Uterus (tissue), 2 donors: ENCODE measurements at regions not wholly inside any gene's neighbourhood (a gene's known extent, or its start where the extent isn't known, plus 50 kb on each side); places are given as distances from the start of the nearest gene placed in this dataset.
"Not testable (repeated sequence)": the region's sequence is repeated elsewhere in the genome, so short reads cannot be mapped to it uniquely, and the experiment has no call there.

Experiments
- POLR2A ChIP-seq, 2 donors: fragments of 450-650 bp; IDR thresholded peaks; one replicate each; pipeline ENCODE4 v1.6.1; 2016; ENCODE audit warnings: antibody characterized with exemption in 2 of 2, mild to moderate bottlenecking in 1 of 2, moderate library complexity in 1 of 2
- TF ChIP-seq, protein P1 (sequence below), 4 experiments: fragments of 200-600 bp in 2 of 4; fragments of 450-650 bp in 2 of 4; sonication (generic) in 2 of 4; IDR thresholded peaks; one replicate each; pipeline ENCODE4 v1.5.1; 2016 to 2019; ENCODE audit warnings: antibody characterized with exemption in 4 of 4, mild to moderate bottlenecking in 2 of 4, moderate library complexity in 1 of 4

DNA sequence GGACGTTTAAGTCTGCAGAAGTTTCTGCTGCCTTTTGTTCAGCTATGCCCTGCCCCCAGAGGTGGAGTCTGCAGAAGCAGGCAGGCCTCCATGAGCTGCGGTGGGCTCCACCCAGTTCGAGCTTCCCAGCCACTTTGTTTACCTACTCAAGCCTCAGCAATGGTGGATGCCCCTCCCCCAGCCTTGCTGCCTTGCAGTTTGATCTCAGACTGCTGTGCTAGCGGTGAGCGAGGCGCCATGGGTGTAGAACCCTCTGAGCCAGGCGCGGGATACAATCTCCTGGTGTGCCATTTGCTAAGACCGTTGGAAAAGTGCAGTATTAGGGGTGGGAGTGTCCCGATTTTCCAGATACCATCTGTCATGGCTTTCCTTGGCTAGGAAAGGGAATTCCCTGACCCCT, 351.4 kb upstream of the MTNR1B start:
- TF ChIP-seq, protein P1, sequence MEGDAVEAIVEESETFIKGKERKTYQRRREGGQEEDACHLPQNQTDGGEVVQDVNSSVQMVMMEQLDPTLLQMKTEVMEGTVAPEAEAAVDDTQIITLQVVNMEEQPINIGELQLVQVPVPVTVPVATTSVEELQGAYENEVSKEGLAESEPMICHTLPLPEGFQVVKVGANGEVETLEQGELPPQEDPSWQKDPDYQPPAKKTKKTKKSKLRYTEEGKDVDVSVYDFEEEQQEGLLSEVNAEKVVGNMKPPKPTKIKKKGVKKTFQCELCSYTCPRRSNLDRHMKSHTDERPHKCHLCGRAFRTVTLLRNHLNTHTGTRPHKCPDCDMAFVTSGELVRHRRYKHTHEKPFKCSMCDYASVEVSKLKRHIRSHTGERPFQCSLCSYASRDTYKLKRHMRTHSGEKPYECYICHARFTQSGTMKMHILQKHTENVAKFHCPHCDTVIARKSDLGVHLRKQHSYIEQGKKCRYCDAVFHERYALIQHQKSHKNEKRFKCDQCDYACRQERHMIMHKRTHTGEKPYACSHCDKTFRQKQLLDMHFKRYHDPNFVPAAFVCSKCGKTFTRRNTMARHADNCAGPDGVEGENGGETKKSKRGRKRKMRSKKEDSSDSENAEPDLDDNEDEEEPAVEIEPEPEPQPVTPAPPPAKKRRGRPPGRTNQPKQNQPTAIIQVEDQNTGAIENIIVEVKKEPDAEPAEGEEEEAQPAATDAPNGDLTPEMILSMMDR (IDR thresholded peaks at IDR 0.05) = not testable (repeated sequence)
- not testable (repeated sequence) for TF ChIP-seq POLR2A (IDR thresholded peaks at IDR 0.05)
